GDM1 (cell line): ENCODE measurements at regions not wholly inside any gene's neighbourhood (a gene's known extent, or its start where the extent isn't known, plus 50 kb on each side); places are given as distances from the start of the nearest gene placed in this dataset.
"Not testable (repeated sequence)": the region's sequence is repeated elsewhere in the genome, so short reads cannot be mapped to it uniquely, and the experiment has no call there.

Experiments used
- DNase-seq: peaks from one replicate; lab custom pipeline; 2025; lab: John Stamatoyannopoulos, UW

GRCh38 chr5:163355811-163356210, 81.6 kb upstream of the CCNG1 start:
- not testable (repeated sequence) for DNase-seq

DNA sequence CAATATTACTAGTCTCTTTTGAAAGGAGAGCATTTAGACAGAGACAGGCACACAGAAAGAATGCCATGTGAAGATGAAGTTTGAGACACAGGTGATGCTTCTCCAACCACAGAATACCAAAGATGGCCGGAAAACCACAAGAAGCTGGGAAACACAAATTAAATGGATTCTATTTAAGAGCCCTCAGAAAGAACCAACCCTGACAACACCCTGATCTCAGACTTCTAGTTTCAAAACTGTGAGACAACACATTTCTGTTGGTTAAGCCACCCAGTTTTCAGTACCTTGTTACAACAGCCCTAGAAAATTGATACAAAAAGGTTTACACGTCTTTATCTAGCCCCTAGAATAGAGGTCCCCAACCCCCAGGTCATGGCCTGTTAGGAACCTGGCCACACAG, 79.8 kb upstream of the CCNG1 start:
- no peak for DNase-seq

DNA sequence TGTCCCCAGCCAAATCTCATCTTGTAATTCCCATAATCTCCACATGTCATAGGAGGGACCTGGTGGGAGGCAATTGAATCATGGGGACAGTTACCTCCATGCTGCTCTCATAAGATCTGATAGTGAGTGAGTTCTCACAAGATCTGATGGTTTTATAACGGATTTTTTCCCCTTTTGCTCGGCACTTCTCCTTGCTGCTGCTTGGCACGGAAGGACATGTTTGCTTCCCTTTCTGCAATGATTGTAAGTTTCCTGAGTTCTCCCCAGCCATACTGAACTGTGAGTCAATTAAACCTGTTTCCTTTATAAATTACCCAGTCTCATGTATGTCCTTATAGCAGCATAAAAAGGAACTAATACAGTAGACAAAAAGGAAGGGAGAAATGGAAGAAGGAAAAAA, 76.7 kb upstream of the CCNG1 start:
- peak; percentile 34 for DNase-seq

GRCh38 chr5:163361450-163361849, 75.9 kb upstream of the CCNG1 start:
- DNase-seq, result no peak

- no peak for DNase-seq
These were observed 74.5 kb upstream of the CCNG1 start for GRCh38 chr5:163362840-163363371.

DNA sequence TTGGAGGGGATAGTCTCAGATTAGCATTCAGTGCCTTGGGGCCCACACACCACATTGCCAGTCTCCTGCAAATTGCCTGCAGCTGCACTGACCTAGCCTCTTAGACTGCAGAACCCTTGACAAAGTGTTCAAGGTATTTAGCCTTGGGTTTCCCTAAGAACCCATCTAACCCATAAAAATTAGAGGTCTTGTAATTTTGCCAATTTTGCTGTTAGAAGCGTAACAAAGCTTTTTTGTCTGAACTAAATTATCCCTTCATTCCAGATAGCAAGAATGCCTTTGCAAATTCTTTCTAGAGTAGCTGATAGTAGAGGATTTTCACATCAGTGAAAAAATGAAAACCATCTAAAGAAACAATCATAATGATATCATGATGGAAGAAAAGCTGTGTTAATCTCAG, 74.0 kb upstream of the CCNG1 start:
- no peak for DNase-seq

DNA sequence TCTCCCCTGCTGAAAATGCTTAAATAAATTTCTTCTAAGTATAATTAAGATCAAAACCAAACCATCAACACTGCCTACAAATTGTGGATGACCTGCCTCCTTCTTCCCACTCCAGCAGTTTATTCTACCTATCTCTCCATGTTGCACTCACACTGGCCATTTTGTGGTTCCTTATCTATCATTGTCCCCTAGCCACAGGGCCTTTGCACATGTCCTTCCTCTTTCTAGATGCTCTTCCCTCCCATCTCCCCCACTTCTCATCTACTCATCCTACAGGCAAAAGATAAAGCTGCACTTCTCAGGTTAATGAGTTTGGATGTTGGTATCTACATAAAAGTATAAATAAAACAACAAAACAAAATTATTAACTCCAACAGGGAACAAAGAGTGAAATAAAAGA, 70.6 kb upstream of the CCNG1 start:
- DNase-seq, result no peak

DNA sequence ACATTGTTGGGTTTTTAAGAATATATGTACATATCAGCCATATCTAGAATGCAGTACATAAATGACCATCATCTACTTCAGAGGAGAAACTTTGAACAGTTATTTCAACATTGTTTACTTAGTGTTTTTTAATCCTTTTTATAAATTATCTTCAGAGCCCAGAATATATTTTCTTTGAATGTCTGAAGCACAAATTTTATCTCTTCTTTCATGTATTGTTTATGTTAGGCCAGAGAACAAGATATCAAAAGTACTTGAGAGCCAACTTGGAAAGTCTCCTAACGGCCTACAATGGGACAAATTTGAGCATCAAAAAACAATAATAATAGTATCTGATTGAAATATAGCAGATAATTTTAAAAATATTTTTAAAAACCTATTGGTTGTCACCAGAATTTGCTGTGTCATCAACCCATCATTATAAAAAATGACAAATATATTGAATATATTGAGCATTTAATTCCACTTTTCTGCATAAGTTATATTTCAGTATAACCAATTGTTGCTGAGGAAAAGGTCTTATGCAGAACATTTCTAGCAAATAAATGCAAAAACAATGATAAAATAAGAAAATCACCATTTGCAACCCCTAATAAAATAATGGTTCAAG, 67.5 kb upstream of the CCNG1 start:
- no peak for DNase-seq

DNA sequence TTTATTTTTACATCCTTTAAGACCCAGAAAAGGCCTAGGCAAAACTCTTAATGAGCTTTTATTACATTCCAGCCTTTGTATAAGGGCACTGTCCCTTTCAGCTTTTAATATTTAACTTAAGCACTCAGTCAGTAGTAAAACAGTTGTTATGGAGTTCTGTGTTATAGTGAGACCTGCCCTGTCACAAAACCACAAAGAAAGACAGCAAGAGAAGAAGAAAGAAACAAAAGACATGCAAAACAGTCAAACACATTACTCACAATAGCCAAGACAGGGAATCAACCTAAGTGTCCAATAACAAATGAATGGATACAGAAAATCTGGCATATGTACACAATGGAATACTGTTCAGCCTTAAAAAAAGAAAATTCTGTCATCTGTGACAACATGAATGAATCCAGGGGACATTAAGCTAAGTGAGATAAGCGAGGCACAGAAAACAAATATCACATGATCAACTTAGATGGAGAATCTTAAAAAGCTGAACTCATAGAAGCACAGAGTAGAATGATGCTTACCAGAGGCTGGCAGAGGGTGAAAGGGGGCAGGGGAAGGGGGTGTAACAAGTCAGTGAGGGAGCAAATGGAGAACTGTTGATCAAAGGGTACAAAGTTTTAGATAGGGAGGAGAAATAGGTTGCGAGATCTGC, 63.8 kb upstream of the CCNG1 start:
- no peak for DNase-seq

GRCh38 chr5:163377982-163378381, 59.4 kb upstream of the CCNG1 start:
- no peak for DNase-seq

DNA sequence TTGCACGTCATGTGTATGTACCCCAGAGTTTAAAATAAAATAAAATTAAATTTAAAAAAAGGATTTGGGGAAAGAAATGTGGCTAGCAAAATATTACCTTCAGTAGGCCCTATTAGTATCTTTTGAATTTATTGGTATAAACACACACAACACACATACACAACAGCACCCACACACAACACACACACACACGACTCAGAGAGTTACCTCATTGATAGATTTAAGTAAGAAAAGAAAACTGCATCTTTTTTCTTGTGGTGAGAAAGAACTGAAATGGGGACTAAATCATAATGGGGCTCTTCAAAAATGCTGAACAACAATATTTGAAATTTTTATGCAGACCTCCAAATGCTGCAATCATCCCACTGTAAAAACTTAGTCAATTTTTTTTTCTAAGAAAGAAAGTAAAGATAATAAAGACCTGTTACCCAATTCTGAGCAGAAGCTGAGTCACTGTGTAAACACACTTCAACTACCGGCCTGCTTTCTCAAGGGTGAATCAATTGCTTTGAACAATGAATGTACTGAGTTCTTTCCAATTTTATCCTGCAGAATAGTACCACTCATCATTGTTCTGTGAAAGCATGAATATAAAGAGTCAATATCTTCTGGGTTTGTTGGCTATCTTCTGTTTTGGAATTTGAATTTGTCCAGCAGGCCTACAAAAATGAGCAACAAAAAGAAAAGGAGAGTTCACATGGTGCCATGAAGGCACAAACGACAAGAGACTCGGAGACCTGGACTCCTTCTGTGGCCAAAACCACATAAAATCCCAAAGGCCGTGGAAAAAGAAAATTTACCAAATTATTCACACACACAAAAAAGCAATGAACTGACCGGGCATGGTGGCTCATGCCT, 57.9 kb upstream of the CCNG1 start:
- no peak for DNase-seq

- DNase-seq, result no peak
These were observed 55.6 kb upstream of the CCNG1 start for GRCh38 chr5:163381832-163382231.

GRCh38 chr5:163383754-163384153, 53.6 kb upstream of the CCNG1 start:
- DNase-seq, result no peak

- DNase-seq, result no peak
These were observed 52.7 kb upstream of the CCNG1 start for GRCh38 chr5:163384669-163385068.

DNA sequence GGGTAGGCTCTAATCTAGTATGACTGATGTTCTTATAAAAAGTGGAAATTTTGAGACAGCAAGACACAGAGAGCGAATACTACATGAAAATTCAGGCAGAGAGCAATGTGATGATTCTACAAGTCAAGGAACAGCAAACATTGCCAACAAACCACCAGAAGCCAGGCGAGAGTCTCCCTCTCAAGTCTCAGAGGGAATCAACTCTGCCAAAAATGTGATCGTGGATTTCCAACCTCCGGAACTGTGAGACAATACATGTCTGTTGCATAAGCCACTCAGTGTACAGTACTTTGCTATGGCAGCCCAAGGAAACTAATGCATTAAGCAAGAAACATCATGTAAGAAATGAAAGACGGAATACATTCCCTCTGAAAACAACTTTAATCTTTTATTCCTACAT, 52.1 kb upstream of the CCNG1 start:
- no peak for DNase-seq

DNA sequence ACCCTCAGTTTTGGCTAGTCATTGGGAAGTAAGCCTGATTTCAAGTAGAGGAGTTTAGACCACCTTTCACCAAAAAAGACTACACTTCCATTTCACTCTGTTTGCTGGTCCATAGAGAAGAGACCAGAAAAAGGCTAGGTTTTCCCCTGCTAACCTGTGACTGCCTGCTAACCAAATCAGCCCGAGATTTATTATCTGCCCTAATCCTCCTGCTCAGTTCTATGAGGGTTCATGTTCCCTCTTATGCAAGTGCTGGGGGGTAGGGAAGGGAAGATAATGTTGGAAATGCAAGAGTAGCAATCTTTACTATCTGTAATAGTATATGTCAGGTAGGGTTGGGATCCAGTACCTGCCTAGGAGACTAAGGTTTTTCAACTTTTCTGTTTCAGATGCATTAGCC, 51.6 kb upstream of the CCNG1 start:
- no peak for DNase-seq

DNA sequence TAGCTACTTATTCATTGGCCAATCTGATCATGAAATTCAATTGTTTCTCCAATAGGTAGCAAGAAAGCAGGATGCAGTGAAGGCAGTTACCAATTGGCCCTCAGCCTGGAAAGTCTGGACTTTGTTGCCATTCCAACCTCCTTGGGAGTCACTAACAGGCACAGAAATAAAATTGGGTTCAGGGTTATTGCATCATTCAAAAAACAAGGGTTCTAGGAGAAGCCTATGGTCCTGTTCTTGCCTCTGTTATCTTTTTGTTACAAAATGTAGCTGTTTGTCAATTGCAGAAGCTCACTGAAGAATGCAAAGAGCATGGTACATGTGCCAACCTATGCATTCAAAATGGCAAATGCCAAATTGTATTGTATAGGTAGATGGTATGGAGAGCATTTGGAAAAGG, 51.0 kb upstream of the CCNG1 start:
- DNase-seq, result no peak

- no peak for DNase-seq
These were observed 49.6 kb upstream of the CCNG1 start for GRCh38 chr5:163387589-163388343.
